GM18505 (cell line): ENCODE measurements at regions not wholly inside any gene's neighbourhood (a gene's known extent, or its start where the extent isn't known, plus 50 kb on each side); places are given as distances from the start of the nearest gene placed in this dataset.
"Not testable (repeated sequence)": the region's sequence is repeated elsewhere in the genome, so short reads cannot be mapped to it uniquely, and the experiment has no call there.

Experiments
- ATAC-seq: cut with Tn5 transposase; IDR thresholded peaks from one replicate; pipeline ENCODE4 v1.9.1; 2021; ENCODE audit not compliant: unreplicated experiment
- POLR2A ChIP-seq: IDR thresholded peaks from 4 replicates; pipeline ENCODE4 v1.6.1; 2011; ENCODE audit warnings: borderline replicate concordance; ENCODE audit not compliant: insufficient read depth, insufficient read length; ENCODE audit errors: extremely low read depth

- ATAC-seq = no peak
- TF ChIP-seq POLR2A = no peak
These were observed 148.5 kb upstream of the RPS23 start for GRCh38 chr5:82426464-82427154.

DNA sequence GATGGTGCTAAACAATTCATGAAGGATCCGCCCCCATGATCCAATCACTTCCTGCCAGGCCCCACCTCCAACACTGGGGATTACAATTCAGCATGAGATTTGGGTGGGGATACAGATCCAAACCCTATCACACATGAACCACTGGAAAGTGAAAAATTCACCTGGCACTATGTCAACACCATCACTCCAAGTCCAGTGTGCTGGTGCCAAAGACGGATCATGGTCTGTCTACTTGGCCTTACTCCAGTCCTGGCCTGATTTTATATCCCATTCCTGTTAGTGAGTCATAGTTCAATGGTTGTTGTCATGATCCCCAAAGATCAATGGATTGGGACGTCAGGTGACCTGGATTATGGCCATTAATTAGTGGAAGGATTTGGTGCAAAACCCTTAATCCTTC lies 147.4 kb upstream of the RPS23 start:
- no peak for ATAC-seq

DNA sequence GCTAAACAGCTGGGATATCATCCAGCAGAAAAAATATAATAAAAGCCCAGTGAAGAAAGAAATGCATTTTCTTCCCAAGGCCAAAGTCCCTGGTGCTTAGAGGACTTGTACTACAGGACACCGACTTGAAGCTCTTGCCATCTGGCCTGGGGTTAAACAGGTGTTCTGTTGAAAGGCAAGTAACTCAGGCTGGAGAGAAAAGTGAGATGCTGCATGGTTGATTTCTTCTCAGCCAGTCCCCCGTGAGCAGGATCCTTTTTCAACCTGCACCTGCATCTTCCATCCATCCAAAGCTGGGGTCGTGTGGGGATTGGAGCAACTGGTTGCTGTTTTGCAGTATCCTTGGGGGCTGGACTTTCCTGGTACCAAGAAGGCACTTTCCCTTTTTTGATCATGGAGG lies 146.1 kb upstream of the RPS23 start:
- no peak for TF ChIP-seq POLR2A
- ATAC-seq = no peak

More for the DNA sequence above, 147.4 kb upstream of the RPS23 start:
- TF ChIP-seq POLR2A = no peak

DNA sequence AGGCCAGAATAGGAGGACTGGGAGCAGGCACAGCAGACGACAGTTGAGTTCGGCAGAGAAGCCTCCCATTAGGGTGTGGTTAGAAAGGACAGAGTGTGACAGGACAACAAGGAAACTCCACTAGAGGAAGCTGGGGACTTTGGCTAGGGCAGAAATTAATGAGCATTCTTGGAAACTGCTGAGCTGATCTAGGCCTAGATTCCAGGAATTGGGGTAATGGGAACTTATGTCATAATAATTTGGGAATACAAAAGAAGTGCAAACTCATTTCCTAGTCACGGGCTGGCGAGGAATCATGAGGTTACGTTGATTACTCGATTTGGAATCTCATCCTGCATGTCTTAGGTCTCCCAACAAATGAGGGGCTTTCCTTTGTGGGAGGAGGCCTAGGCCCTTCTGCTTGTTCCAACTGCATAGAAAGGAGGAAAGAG lies 144.6 kb upstream of the RPS23 start:
- TF ChIP-seq POLR2A = no peak
- ATAC-seq = no peak

DNA sequence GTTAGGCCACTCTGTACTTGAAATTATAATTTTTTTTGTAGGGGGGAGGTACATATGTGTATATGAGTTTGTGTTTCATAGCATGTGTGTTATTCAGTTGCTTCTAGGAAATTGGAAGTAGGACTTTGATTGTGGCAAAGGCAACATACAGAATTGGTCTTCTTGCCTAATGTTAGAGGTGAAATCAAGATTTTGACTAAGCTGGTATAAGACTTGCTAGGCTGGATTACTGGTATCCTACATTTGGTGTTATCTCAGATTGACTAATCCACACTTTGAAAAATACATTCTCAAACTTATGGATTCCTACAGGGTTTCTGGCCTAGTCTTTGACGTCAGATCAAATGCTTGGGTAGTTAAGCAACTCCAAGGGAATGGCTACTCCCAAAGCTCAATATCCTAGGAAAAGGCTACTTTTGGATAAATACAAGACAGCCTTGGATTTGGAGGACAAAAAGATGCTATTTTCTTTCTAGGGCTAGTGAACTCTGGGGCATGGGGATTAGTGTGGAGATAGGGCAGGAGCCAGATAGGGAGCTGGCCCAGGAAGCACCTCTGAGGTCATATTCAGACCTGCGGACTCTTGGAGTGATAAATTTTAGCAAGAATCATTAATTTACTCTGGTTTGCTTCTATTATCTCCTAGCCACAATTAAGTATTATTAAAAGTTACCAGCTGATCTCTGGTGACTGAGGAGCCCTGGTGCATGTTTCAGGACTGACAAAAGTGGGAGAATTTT lies 144.0 kb upstream of the RPS23 start:
- no peak for ATAC-seq
- TF ChIP-seq POLR2A = no peak

DNA sequence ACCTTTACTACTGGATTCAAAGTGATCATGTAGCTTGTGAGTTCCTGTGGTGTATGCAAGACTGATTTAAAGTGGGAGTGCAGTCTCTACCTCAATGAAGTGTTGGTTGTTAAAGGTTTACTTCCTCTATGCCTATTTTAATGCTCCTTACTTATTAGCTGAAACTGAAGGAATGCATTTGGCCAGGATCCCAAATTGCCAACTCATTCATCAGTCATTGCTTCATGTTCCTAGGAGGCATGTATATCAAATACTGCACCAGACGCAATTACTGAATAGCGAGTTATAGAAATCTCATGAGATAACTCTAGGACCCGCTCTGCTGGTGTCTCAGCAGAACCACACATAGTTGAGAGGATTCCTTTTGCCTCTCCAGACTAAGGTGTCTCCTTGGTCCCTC lies 143.0 kb upstream of the RPS23 start:
- no peak for TF ChIP-seq POLR2A
- no peak for ATAC-seq

- ATAC-seq = not testable (repeated sequence)
These were observed 142.4 kb upstream of the RPS23 start for GRCh38 chr5:82420524-82420923.

GRCh38 chr5:82419559-82420332 lies 141.6 kb upstream of the RPS23 start:
- no peak for ATAC-seq
- TF ChIP-seq POLR2A = no peak

GRCh38 chr5:82418608-82418950 lies 140.4 kb upstream of the RPS23 start:
- ATAC-seq = no peak
- no peak for TF ChIP-seq POLR2A

DNA sequence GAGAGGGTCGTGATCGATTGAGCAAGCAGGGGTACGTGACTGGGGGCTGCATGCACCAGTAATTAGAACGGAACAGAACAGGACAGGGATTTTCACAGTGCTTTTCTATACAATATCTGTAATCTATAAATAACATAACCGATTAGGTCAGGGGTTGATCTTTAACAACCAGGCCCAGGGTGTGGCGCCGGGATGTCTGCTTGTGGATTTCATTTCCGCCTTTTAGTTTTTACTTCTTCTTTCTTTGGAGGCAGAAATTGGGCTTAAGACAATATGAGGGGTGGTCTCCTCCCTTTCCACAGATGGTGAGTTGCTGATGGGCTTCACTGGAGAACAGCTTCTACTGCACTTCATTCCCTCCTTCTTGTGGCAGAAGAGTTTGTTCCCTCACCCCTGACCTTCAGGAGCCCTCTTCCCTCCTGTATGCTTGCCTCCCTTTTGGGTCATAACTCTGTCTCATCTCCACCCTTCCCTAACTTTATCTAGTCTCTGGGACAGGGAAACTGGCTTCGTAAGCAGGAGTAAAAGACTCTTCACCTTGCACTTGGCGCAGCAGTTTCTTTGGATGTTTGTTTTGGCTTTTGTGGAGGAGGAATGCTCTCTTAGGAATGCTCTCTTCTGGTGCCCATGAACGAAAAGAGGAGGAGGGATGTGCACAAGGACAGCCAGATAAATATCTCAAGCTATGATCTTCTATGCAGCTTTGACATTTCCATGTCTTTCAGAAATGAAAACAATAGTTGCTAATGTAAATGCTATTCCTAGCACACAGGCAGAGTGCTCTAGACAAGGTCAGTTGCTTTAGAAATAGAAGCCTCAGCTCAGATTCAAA lies 139.8 kb upstream of the RPS23 start:
- ATAC-seq = no peak
- no peak for TF ChIP-seq POLR2A

DNA sequence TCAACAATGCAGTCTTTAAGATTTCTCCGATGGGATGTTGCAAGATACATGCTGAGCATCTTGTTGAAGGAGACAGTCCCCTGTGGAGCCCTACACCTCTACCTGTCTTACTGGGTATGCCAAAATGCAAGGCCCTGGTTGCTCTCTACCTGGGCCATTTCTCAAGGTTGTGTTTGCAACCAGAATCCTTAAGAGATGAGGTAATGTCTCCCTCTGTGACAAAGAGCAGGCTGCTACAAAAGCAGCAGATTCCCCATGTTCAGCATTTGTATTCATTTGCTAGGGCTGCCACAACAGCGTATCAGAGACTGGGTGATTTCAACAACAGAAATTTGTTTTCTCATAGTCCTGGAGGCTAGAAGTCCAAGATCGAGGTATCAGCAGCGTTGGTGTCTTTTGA lies 138.4 kb upstream of the RPS23 start:
- ATAC-seq = no peak
- no peak for TF ChIP-seq POLR2A

GRCh38 chr5:82414041-82414388 lies 135.9 kb upstream of the RPS23 start:
- ATAC-seq = no peak
- no peak for TF ChIP-seq POLR2A

DNA sequence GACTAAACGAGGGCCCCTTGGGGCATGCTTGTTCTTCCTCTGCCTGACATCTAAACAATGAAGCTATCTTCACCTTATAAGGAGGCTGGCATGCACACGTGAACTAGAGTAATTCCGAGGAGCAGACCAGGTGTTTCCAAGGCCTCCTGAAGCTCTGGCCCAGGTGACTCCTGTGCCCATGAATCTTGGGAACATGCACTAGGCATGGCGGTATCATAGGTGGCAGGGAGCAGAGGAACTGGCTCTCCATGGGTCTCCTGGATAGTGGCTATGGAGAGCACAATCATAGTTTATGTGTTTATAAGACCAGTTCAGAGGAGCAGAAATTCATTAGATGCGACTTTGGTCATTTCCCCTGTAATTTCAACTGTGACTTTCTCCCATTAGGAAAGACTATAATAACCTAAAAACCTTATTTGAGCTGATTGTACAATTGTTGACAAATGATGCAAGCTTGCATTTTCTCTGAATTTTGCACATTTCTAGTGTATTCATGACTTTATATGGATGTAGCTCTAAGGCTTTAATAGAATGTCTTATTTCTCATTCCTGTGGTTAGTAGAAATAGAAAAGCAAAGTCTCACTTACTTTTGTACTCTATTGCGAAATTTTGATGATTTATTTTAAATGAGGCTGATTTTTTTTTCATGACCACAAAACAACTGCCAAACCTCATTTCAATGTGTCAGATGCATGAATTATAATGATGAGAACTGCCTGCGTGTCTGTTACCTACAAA lies 135.3 kb upstream of the RPS23 start:
- no peak for ATAC-seq
- TF ChIP-seq POLR2A = no peak

GRCh38 chr5:82408033-82408432 lies 129.9 kb upstream of the RPS23 start:
- TF ChIP-seq POLR2A = no peak
- no peak for ATAC-seq
